ENCODE measurements at regions not wholly inside any gene's neighbourhood (a gene's known extent, or its start where the extent isn't known, plus 50 kb on each side); places are given as distances from the start of the nearest gene placed in this dataset.

DNA sequence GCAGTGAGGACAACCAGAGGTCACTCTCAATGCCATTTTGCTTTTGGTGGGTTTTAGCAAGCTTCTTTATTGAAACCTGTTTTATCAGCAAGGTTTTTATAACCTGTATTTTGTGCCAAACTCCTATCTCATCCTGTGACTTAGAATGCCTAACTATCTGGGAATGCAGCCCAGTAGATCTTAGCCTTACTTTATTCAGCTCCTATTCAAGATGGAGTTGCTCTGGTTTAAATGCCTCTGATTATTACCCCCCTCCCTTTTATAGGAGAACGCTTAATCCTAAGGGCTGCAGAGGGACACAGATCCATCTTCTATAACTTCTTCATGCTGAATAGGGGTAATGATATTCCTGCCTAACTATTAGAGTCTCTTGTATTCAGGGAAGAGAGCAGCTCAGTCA, 179.1 kb downstream of the KIF18A start:
- H3K27ac ChIP-seq (ENCODE audit: low read depth in 1 of 2, low read length in 2 of 2) = no peak overlapping the region
- no peaks in the 10 kb centered on the region for H3K36me3 ChIP-seq (ENCODE audit: control insufficient read depth in 4 of 4, insufficient read depth in 3 of 4, low read depth in 1 of 4, low read length in 3 of 4)
- no peaks in the 10 kb centered on the region for H3K4me1 ChIP-seq (ENCODE audit: control insufficient read depth in 4 of 4, insufficient read depth in 4 of 4, low read length in 3 of 4)
- no peak for DNase-seq (ENCODE audit: low spot score)
- 85% methylated on average over 1 of the region's 1 CpG for WGBS
- no peaks in the 10 kb centered on the region for H3K27me3 ChIP-seq (ENCODE audit: control insufficient read depth in 4 of 4, insufficient read depth in 4 of 4, low read length in 3 of 4)
- H3K9ac ChIP-seq (ENCODE audit: low read depth in 1 of 2, low read length in 2 of 2) = no peak overlapping the region
- TF ChIP-seq EGR1 (IDR thresholded peaks at IDR 0.05; ENCODE audit: low read depth in 2 of 2) (no peak), SP1 (IDR thresholded peaks at IDR 0.05) (no peak), HNF4G (IDR thresholded peaks at IDR 0.05) (no peak), FOXA1 (IDR thresholded peaks at IDR 0.05) (no peak), FOXA2 (IDR thresholded peaks at IDR 0.05) (no peak), JUND (IDR thresholded peaks at IDR 0.05) (no peak), TAF1 (conservative IDR thresholded peaks at IDR 0.05) (no peak), HNF4A (conservative IDR thresholded peaks at IDR 0.05) (no peak), NR2F2 (IDR thresholded peaks at IDR 0.05) (no peak), RXRA (IDR thresholded peaks at IDR 0.05) (no peak), YY1 (IDR thresholded peaks at IDR 0.05) (no peak)
- TF ChIP-seq, protein P1, sequence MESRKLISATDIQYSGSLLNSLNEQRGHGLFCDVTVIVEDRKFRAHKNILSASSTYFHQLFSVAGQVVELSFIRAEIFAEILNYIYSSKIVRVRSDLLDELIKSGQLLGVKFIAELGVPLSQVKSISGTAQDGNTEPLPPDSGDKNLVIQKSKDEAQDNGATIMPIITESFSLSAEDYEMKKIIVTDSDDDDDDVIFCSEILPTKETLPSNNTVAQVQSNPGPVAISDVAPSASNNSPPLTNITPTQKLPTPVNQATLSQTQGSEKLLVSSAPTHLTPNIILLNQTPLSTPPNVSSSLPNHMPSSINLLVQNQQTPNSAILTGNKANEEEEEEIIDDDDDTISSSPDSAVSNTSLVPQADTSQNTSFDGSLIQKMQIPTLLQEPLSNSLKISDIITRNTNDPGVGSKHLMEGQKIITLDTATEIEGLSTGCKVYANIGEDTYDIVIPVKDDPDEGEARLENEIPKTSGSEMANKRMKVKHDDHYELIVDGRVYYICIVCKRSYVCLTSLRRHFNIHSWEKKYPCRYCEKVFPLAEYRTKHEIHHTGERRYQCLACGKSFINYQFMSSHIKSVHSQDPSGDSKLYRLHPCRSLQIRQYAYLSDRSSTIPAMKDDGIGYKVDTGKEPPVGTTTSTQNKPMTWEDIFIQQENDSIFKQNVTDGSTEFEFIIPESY (IDR thresholded peaks at IDR 0.05) = no peak
- TF ChIP-seq, protein P2, sequence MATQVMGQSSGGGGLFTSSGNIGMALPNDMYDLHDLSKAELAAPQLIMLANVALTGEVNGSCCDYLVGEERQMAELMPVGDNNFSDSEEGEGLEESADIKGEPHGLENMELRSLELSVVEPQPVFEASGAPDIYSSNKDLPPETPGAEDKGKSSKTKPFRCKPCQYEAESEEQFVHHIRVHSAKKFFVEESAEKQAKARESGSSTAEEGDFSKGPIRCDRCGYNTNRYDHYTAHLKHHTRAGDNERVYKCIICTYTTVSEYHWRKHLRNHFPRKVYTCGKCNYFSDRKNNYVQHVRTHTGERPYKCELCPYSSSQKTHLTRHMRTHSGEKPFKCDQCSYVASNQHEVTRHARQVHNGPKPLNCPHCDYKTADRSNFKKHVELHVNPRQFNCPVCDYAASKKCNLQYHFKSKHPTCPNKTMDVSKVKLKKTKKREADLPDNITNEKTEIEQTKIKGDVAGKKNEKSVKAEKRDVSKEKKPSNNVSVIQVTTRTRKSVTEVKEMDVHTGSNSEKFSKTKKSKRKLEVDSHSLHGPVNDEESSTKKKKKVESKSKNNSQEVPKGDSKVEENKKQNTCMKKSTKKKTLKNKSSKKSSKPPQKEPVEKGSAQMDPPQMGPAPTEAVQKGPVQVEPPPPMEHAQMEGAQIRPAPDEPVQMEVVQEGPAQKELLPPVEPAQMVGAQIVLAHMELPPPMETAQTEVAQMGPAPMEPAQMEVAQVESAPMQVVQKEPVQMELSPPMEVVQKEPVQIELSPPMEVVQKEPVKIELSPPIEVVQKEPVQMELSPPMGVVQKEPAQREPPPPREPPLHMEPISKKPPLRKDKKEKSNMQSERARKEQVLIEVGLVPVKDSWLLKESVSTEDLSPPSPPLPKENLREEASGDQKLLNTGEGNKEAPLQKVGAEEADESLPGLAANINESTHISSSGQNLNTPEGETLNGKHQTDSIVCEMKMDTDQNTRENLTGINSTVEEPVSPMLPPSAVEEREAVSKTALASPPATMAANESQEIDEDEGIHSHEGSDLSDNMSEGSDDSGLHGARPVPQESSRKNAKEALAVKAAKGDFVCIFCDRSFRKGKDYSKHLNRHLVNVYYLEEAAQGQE (IDR thresholded peaks at IDR 0.05) = no peak
- TF ChIP-seq, protein P3, sequence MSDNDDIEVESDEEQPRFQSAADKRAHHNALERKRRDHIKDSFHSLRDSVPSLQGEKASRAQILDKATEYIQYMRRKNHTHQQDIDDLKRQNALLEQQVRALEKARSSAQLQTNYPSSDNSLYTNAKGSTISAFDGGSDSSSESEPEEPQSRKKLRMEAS (IDR thresholded peaks at IDR 0.05) = no peak
- no peaks in the 10 kb centered on the region for H3K9me3 ChIP-seq (ENCODE audit: control insufficient read depth in 4 of 4, low read length in 3 of 4)
- no peak overlapping the region for H3K4me3 ChIP-seq (ENCODE audit: low read depth in 1 of 3, low read length in 3 of 3)

DNA sequence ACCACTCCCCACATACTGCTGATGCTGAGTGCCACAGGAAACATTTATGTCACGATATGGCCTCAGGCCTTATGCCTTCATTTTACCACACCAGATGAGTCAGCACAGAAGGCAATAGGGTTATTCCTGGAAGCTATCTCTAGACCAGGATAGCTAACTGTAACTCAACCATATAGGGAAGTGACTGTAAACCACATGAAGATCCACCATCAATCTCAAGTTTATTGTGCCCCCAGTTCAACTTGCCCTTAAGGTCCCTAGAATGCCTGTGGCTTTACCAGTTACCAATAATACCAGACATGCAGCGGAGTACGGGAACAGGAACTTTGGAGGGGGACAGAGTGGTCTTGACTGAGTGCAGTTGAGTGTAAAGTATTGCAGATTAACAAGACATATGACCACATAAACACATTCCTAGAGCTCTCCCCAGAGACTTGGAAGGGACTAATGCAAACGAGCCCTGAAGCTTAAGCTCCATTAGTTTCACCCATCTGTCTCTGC, 180.9 kb downstream of the KIF18A start:
- 72% methylated on average over 4 of the region's 4 CpGs for WGBS
- Histone ChIP-seq H3K27ac (ENCODE audit: low read depth in 1 of 2, low read length in 2 of 2) (no peak overlapping the region), H3K36me3 (ENCODE audit: control insufficient read depth in 4 of 4, insufficient read depth in 3 of 4, low read depth in 1 of 4, low read length in 3 of 4) (no peaks in the 10 kb centered on the region), H3K27me3 (ENCODE audit: control insufficient read depth in 4 of 4, insufficient read depth in 4 of 4, low read length in 3 of 4) (no peaks in the 10 kb centered on the region), H3K4me3 (ENCODE audit: low read depth in 1 of 3, low read length in 3 of 3) (no peak overlapping the region), H3K9ac (ENCODE audit: low read depth in 1 of 2, low read length in 2 of 2) (no peak overlapping the region), H3K9me3 (ENCODE audit: control insufficient read depth in 4 of 4, low read length in 3 of 4) (no peaks in the 10 kb centered on the region), H3K4me1 (ENCODE audit: control insufficient read depth in 4 of 4, insufficient read depth in 4 of 4, low read length in 3 of 4) (no peaks in the 10 kb centered on the region)
- DNase-seq (ENCODE audit: low spot score) = no peak
- TF ChIP-seq EGR1 (IDR thresholded peaks at IDR 0.05; ENCODE audit: low read depth in 2 of 2) (no peak), TAF1 (conservative IDR thresholded peaks at IDR 0.05) (no peak), FOXA1 (IDR thresholded peaks at IDR 0.05) (no peak), SP1 (IDR thresholded peaks at IDR 0.05) (no peak)
- TF ChIP-seq, protein P4, sequence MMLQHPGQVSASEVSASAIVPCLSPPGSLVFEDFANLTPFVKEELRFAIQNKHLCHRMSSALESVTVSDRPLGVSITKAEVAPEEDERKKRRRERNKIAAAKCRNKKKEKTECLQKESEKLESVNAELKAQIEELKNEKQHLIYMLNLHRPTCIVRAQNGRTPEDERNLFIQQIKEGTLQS (IDR thresholded peaks at IDR 0.05) = no peak
- TF ChIP-seq, protein P1 (IDR thresholded peaks at IDR 0.05) = no peak

Data from liver (tissue), 7 donors.